Left ventricle myocardium inferior (tissue), 1 donor: ENCODE measurements at regions not wholly inside any gene's neighbourhood (a gene's known extent, or its start where the extent isn't known, plus 50 kb on each side); places are given as distances from the start of the nearest gene placed in this dataset.

Experiments used
- DNase-seq: peaks from one replicate; pipeline ENCODE4 v3.0.0-alpha.2; 2020
- H3K27ac ChIP-seq: fragments of 200-600 bp; replicated peaks from 2 replicates; pipeline ENCODE4 v1.8.0; 2021
- H3K27me3 ChIP-seq: fragments of 200-600 bp; 2 replicates; pipeline ENCODE4 v1.8.0; 2021; ENCODE audit warnings: low read depth
- H3K36me3 ChIP-seq: fragments of 200-600 bp; 2 replicates; pipeline ENCODE4 v1.8.0; 2021
- H3K4me1 ChIP-seq: fragments of 200-600 bp; 2 replicates; pipeline ENCODE4 v1.8.0; 2021
- H3K4me3 ChIP-seq: fragments of 200-600 bp; 2 replicates; pipeline ENCODE4 v1.8.0; 2021; ENCODE audit warnings: mild to moderate bottlenecking, moderate library complexity
- H3K9me3 ChIP-seq: fragments of 200-600 bp; replicated peaks from 2 replicates; pipeline ENCODE4 v1.8.0; 2021
- intact Hi-C: fragments of 100-400 bp; cut with micrococcal nuclease; formaldehyde crosslinking; loops from one replicate; pipeline ENCODE4 v1.11.0; 2022
- TF ChIP-seq, protein P1 (sequence below): fragments of 200-600 bp; IDR thresholded peaks from 2 replicates; pipeline ENCODE4 v1.8.0; 2021; ENCODE audit warnings: antibody characterized with exemption, mild to moderate bottlenecking, borderline replicate concordance
- donor health status: DM: no; HTN: yes; CAD: no; lungs with severe emphysema.

DNA sequence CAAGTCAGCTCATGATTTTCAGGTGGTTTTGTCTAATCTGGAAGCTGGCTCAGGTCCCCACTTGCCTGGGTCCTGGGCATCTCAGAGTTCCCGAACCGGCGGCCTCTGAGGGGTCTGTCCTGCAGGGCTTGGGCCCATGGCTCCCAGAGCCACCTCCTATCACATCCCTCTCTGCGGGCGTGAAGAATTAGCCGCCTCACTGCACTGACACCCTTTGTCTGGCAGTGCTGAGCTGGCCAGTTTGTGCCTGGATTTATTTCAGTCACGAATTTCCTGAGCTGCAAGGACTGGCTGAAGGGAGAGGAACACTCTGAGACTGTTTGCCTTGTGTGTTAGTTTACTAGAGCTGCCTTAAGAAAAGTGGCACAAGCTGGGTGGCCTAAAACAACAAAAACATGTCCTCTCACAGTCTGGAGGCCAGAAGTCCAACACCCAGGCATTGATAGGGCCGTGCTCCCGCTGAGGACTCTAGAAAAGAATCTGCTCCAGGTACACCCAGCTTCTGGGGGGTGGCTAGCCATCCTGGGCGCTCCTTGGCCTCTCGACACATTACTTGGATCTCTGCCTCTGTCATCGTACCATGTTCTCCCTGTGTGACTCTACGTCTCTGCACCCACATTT, 217.5 kb upstream of the DYNLRB2 start:
- no peaks in the 10 kb centered on the region for H3K9me3 ChIP-seq
- no peaks in the 10 kb centered on the region for H3K36me3 ChIP-seq
- TF ChIP-seq, protein P1, sequence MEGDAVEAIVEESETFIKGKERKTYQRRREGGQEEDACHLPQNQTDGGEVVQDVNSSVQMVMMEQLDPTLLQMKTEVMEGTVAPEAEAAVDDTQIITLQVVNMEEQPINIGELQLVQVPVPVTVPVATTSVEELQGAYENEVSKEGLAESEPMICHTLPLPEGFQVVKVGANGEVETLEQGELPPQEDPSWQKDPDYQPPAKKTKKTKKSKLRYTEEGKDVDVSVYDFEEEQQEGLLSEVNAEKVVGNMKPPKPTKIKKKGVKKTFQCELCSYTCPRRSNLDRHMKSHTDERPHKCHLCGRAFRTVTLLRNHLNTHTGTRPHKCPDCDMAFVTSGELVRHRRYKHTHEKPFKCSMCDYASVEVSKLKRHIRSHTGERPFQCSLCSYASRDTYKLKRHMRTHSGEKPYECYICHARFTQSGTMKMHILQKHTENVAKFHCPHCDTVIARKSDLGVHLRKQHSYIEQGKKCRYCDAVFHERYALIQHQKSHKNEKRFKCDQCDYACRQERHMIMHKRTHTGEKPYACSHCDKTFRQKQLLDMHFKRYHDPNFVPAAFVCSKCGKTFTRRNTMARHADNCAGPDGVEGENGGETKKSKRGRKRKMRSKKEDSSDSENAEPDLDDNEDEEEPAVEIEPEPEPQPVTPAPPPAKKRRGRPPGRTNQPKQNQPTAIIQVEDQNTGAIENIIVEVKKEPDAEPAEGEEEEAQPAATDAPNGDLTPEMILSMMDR: no peak
- peaks cover 40% of the 10 kb centered on the region for H3K27me3 ChIP-seq
- no peaks in the 10 kb centered on the region for H3K4me1 ChIP-seq
- no peak overlapping the region for H3K27ac ChIP-seq
- DNase-seq: no peak
- no peak overlapping the region for H3K4me3 ChIP-seq
- intact Hi-C loops: no loop called here

DNA sequence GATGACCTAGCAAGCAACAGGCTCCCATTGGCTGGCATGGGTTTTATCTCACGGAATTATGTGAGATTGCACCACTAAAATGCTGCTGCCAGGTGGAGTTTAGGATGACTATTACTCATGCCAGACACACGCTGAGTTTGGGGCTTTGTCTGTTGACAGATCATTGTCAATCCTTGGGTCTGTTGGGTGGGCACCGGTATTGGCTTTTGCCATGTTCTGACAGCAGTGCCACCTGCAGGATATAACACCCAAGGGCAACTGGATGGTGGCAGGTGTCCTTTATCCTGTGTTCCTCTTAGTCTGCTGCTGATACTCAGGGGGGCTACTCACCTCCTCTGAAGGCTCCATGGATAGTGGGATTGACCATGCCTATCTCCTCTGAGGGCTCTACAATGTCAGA, 221.6 kb upstream of the DYNLRB2 start:
- Histone ChIP-seq H3K4me1 (no peaks in the 10 kb centered on the region), H3K36me3 (no peaks in the 10 kb centered on the region), H3K9me3 (no peaks in the 10 kb centered on the region), H3K4me3 (no peak overlapping the region), H3K27ac (no peak overlapping the region), H3K27me3 (peaks cover 54% of the 10 kb centered on the region)
- intact Hi-C loops: no loop called here
- no peak for DNase-seq
- TF ChIP-seq, protein P1: no peak

DNA sequence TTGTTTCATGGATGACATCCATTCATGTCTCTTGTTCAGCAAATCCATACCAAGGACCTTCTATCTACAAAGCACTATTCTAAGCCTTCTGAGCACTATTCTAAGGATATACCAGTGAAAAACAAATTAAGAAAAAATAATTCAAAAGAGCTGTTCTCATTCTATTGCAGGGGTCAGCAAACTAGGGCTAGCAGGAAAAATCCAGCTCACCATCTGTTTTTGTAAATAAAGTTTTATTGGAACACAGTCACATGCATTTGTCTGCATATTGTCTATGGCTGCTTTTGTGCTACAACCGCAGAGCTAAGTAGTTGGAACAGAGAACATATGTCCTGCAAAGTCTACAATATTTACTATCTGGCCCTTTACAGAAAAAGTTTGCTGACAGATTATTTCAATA, 222.7 kb upstream of the DYNLRB2 start:
- Histone ChIP-seq H3K27me3 (peaks cover 57% of the 10 kb centered on the region), H3K4me3 (no peak overlapping the region), H3K9me3 (no peaks in the 10 kb centered on the region), H3K27ac (no peak overlapping the region), H3K36me3 (no peaks in the 10 kb centered on the region), H3K4me1 (no peaks in the 10 kb centered on the region)
- intact Hi-C loops: no loop called here
- DNase-seq: no peak
- TF ChIP-seq, protein P1: no peak

DNA sequence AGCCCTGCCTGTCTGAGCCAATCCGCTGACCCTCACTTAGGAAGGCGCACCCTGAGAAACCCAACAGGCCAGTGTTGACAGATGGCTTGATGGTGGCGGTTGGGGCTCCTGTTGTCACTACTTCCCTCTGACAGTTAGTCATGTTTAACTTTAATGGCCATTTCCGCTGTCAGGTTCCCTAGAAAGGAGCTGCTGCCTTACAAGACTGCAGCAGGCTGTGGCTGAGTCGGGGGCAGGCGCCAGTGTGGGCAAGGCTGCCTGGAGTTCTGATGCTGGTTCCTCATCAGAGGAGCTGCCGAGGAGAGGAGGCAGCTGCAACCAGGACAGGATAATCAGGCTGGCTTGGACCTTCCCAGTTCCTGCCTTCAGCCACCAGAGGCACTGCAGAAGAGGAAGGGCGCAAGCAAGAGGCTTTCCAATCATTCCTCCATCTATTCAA, 223.2 kb upstream of the DYNLRB2 start:
- TF ChIP-seq, protein P1: no peak
- H3K4me3 ChIP-seq: no peak overlapping the region
- H3K27ac ChIP-seq: no peak overlapping the region
- intact Hi-C loops: no loop called here
- H3K27me3 ChIP-seq: peaks cover 56% of the 10 kb centered on the region
- no peak for DNase-seq
- no peaks in the 10 kb centered on the region for H3K36me3 ChIP-seq
- H3K4me1 ChIP-seq: no peaks in the 10 kb centered on the region
- H3K9me3 ChIP-seq: no peaks in the 10 kb centered on the region

DNA sequence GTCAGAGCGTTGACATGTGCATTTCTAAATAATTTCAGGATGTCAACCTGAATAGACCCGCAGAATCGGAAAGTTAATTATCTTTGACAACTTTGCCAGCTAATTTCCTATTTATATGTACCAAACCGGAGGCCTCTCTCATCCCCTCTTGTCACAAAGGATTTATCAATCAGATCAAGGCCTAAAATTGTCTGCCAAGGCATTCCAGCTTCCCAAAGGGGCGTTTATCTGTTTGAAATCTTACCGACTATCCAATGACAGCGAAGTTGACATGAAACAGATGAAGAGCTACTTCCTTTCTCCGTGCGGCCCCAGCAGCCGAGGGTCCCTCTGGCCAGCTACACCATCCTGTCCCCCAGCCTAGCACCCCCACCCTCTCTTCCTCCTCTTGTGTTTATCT, 223.7 kb upstream of the DYNLRB2 start:
- Histone ChIP-seq H3K27ac (no peak overlapping the region), H3K36me3 (no peaks in the 10 kb centered on the region), H3K4me3 (no peak overlapping the region), H3K27me3 (peaks cover 54% of the 10 kb centered on the region), H3K9me3 (no peaks in the 10 kb centered on the region), H3K4me1 (no peaks in the 10 kb centered on the region)
- intact Hi-C loops: no loop called here
- no peak for DNase-seq
- TF ChIP-seq, protein P1: no peak
